GM19395 (cell line): ENCODE measurements at regions not wholly inside any gene's neighbourhood (a gene's known extent, or its start where the extent isn't known, plus 50 kb on each side); places are given as distances from the start of the nearest gene placed in this dataset.
"Not testable (repeated sequence)": the region's sequence is repeated elsewhere in the genome, so short reads cannot be mapped to it uniquely, and the experiment has no call there.

Source experiments
- ATAC-seq: cut with Tn5 transposase; IDR thresholded peaks from one replicate; pipeline ENCODE4 v1.9.1; 2021; ENCODE audit warnings: mild to moderate bottlenecking, moderate library complexity; ENCODE audit not compliant: unreplicated experiment

DNA sequence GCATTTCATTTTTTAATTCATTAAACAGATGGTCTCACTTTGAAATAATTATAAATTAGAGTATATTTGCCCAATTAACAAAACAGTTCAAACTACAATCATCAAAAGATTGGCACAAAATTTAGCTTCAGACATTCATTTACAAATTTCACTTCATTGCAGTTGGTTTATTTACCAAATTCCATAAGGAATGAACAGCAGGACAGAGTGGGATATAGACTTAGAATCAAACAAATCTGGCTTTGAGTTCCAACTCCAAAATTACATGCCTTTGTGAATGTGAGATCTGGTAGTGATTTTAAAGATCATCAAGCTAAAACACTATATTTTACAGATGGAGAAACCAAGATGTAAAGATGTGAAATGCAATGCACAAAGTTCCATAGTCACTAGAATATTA lies 310.7 kb upstream of the CNTN5 start:
- ATAC-seq = no peak

DNA sequence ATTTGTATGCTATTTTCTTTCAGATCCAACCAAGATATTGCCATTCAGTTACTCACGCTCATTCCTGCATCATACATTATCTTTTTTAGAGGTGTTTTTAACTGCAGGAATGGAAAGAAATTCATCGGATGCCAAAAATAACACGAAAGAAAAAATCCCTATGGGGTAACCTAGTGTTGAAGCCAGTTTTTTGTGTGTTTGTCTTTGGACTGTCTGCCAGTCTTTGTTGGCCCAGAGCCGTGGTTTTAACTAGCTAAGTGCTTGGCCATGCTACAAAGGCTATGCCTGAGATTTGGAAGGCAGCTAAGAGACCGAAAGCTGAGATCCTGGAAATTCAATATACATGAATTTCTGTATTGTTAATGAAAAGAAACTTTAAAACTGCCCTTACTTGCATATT lies 309.8 kb upstream of the CNTN5 start:
- no peak for ATAC-seq

DNA sequence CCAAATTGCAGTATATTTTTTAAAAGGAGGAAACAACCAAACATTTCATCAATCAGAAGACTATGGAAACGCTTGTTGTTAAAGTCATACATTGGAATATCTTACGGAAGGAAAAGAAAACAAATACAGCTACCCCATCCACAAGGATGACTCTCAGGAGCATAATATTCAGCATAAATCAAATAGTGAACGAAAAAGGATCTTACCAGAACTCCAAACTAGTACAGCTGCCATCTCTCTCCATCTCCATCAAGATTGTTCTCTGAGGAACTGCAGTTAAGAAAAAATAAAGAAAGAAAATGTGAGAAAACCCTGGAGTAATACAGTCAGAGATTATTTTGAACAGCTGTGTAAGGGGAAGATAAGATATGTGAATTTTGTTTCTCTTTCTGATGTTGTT lies 299.8 kb upstream of the CNTN5 start:
- ATAC-seq = no peak

DNA sequence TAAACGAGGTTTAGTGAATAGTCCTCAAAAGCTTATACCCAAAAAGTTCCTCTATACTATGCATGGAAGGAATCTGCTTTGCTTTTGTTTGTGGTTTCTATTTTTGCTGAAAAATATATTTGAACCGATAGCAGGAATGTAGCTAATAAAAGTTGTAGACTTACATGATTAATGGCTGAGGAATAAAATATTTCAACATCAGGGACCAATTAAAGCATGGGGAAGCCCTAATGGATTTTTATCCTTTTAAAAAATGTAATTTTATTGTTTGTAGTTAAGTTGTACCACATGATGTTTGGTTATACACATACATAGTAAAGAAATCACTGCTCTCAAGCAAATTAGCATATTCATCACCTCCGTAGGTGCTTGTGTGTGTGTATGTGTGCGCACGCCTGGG lies 295.3 kb upstream of the CNTN5 start:
- ATAC-seq = no peak

DNA sequence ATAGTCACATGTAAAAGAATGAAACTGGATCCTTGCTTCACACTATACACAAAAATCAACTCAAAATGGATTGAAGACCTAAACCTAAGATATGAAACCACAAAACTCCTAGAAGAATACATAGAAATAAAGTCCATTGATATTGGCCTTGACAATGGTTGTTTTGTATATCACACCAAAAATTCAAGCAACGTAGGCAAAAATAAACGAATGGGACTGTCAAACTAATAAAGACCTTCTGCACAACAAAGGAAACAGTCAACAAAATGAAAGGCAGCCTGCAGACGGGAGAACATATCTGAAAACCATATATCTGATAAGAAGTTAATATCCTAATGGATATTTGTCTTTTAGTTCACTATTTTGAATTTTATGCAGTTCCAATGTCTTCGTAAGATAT lies 292.3 kb upstream of the CNTN5 start:
- ATAC-seq = no peak

DNA sequence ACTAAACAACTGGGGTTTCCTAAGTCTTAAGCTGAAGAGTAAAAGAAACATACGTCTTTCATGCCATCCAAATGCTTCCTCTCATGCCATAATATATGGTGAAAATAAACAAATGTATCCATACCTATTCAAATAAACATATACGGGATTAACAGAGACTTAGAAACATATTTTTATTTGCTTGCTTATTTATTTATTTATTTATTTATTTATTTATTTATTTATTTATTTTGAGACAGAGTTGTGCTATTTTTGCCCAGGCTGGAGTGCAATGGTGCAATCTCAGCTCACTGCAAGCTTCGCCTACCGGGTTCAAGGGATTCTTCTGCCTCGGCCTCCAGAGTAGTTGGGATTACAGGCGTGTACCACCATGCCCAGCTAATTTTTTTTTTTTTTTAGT lies 291.6 kb upstream of the CNTN5 start:
- ATAC-seq = no peak

DNA sequence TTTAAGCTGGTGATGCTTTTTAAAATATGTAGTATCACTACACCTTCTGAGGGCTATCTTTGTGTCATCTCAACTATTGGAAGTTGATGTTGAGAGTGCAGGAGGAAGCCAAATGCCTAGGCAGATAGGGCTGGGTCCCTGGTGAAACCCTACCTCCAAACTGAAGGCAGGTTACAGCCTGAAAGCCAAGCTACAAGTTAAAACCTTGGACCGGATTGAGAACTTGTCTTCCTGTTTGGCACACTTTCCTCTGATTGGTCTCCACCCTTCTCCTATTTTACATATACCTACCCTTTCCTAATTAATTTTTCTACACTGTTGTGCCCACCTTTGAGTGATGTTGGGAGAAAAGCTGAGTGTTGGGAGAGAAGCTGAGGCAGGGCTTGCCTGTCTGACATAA lies 287.8 kb upstream of the CNTN5 start:
- no peak for ATAC-seq

DNA sequence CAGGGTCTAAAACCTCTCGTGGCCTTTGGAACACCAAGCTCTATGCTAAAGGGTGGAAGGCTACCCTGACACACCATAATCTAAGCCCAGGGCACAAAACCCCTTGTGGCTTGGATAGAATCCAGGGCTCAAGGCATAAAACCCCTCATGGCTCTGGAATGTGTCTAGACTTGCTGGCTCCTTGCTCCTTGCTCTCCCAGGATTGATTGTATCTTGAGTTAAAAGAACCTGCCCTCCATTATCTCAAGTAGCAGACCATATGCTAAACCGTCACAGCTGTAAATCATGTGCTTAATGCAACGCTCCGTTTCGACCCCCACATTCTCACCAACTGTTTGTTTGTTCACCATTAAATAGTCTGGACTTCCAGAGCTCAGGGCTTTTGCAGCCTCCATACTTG lies 287.4 kb upstream of the CNTN5 start:
- ATAC-seq = not testable (repeated sequence)

DNA sequence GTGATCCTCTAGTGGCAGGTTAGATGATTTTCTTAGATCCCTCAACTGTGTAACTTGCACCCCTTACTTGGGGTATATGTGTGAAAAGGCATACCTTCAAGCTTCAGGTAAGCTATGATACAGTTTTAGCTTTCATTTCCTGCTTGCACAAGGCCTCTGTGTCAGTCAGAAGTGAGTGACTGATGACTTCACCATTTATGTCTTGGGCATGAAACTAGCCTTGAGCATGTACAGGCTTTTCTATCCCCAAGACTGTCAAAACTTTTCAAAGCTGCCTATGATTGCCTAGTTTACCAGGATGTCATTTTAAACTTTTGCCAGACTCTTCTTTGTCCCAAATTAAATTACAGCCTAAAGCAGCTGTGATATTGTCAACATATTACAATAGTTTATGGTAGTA lies 286.1 kb upstream of the CNTN5 start:
- no peak for ATAC-seq

DNA sequence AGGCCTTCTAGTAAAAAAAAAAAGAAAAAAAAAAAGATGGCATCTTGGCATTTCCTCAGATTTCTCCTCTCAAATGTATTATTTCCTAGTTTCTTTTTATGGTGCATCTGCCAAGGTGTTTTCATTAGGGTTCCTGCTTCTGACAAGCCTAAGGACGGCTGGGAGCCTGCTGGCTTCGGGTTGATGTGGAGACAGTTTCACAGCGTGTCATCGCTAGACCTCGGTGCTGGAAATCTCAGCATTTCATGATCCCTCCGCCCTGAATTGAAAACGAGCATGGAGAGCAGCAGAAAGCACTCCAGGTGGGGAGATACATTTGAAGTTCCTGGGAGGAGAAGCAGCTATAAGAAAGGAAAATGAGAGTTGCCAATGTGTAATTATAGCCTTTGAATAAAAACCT lies 283.9 kb upstream of the CNTN5 start:
- no peak for ATAC-seq

DNA sequence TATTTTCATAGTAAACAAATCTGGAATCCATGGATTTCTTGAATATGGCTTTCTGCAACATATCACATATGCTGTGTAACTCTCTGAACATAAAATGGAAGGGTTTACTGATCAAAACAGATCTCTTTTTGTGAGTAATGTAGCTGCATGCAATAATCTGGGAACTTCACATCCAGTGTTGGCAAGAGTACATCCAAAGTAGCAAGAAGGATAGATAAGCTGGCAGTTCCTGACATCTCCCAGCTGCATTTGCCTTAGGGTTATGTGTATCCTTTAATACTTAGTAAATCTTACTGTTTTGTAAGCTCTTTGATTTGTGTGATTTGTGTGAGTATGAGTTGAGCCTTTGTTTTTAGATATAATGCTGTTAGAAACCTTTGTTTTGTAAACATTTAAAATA lies 280.4 kb upstream of the CNTN5 start:
- no peak for ATAC-seq

DNA sequence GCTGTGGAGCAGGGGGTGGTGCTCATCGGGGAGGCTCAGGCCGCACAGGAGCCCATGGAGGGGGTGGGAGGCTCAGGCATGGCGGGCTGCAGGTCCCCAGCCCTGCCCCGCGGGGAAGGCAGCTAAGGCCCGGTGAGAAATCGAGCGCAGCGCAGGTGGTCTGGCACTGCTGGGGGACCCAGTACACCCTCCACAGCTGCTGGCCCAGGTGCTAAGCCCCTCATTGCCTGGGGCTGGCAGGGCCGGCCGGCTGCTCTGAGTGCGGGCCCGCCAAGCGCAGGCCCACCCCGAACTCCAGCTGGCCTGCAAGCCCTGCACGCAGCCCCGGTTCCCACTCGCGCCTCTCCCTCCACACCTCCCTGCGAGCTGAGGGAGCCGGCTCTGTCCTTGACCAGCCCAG lies 257.3 kb upstream of the CNTN5 start:
- ATAC-seq = not testable (repeated sequence)

DNA sequence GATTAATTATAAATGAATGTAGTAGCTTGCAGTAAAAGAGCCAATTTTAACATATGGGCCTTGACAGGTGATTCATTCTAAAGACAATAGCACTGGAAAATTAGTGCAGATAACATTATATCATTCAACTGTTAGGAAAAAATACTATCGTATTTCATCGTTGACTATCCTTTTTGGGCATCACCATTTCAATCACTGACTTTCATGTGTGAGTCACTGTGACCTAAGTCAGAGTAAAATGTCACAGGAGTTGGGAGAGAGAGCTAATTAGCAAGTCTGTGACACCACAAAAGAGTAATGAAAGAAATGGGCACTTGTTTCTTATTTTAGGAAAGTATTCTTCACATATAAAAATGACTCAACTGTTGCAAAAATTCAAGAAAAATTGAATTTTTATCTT lies 253.8 kb upstream of the CNTN5 start:
- ATAC-seq = no peak

DNA sequence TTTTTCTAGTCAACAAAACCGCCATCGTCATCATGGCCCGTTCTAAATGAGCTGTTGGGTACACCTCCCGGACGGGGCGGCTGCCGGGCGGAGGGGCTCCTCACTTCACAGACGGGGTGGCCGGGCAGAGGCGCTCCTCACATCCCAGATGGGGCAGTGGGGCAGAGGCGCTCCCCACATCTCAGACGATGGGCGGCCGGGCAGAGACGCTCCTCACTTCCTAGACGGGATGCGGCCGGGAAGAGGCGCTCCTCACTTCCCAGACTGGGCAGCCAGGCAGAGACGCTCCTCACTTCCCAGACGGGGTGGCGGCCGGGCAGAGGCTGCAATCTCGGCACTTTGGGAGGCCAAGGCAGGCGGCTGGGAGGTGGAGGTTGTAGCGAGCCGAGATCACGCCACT lies 250.7 kb upstream of the CNTN5 start:
- not testable (repeated sequence) for ATAC-seq

DNA sequence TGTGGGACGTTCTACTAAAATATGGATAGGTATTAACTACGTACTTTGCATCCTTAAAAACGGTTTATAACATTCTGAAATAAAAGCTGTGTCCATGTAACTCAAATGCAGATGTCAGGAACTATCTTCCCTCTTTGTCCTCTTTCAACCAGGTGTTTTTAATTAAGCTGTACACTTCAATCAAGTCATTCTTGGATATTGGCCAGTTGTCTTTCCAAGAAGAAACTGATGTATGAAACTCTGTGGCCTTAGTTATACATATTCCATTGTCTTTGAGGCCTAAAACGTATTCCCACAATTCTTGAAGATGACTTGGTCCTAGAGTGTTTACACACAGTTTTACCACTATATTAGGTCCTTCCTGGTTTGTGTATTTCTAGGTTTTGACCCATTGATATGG lies 249.0 kb upstream of the CNTN5 start:
- no peak for ATAC-seq

DNA sequence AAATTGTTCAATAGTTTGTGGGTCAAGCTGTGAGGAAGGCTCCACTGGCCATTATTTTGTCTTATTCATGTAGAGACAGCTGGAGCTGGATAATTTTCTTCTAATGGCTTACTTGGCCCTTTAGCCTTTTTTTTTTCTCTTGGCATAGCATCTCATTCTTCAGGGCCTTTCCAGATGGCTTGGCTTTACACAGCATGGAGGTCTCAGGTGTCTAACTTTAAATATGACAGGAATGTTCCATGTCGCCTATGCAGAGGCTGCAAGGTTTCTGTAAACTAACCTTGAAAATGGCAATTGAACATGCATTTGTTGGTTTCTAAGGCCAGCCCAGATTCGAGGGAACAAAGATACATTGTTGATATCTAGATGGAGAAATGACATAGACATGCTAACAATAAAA lies 247.9 kb upstream of the CNTN5 start:
- no peak for ATAC-seq

DNA sequence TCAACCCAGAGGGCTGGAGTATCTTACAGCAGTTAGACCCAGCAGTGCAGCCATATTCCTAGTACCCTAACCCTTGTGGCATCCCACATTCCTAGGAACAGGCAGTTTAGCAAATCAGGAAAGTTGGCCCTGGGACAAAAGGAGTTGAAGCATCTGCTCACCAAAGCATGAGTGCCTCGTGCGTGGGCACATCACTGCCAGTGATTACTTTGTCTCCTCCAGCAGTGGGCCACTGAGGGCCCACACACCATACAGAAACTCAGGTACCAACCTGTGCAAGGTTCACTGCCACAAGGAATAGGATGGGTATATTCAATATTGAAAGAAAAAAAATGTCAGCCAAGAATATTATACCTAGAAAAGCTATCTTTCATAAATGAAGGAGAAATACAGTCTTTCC lies 227.5 kb upstream of the CNTN5 start:
- no peak for ATAC-seq

DNA sequence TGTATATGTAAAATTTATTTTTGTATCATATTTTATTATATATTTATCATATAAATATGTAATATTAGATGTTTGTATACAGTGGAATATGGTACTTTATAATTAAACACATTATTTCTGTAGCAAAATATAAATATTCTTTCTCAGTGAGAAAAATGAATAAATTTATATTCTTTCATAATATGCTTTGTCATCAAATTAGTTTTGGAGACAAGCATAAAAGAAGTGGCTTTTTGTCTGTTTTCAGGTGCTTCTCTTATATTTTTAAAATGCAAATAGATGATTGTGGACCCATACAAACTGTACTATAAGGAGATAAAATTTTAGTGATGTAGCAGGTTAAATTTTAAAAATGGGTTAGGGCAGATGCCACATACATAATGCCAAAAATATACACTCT lies 222.4 kb upstream of the CNTN5 start:
- no peak for ATAC-seq

DNA sequence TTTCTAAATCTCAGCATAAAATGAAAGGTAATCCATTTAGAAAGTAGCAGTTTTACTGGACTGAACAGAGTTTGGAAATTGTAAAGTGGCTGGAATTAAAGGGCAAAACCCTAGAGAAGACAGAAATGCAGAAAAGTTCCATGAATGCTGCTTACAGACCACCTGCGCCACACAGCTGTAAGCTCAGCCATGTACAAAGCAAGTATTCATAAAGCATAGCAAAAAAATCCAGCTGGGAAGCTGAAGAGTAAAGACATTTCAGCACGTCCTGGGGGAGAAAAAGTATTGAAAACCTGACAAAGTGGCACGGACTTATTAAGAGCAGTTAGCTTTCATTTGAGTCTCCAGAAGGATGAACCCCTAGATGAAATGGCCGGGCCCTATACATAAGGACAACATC lies 220.1 kb upstream of the CNTN5 start:
- no peak for ATAC-seq

DNA sequence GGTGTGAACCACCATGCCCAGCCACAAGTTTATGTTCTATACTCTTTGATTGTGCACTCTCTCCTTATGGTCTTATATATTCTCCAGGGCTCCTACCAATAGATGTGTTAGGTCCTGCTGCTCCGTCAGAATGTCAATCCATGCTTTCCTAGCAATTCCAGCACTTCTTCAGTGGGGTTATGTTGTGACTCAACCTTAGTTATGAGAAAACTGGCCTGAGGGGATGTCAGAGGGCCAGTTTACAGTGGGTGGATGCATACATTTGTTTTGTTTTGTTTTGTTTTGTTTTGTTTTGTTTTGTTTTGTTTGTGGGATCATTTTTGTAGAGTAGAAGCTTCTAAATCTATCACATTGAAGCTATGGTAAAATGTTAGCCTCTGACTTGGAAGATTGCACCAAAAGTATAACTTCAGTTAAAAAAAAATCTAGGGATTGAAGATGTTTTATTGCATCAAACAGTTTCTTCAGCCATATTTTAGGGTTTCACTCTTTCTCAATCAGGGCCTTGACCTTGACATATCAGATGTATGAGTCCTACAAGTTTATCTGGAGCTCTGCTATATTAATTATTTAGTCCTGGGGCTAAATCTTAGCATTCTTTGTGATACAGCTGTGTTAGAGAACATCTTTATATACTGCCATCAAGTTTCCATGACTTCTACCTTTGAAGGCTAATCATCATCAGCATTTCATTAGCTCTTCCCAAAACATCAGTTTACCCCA lies 191.6 kb upstream of the CNTN5 start:
- ATAC-seq = no peak

DNA sequence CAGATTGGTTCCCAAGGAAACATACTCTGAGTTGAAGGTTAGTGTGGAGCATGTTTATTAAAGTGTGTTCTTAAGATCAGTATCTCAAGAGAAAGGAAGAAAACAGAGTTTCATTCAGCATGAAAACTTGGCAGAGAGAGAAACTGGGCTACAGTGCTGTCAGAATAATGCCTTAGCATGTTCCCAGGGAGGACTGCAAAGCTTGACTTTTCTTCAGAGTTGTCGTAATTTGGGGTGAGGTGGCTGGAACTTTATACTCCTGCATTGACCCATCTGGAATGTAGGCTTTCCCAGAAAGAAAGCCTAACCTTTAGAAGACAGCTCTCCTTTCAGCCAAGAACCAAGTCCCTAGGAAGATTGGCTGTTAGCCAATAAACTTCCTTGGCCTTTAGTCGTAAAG lies 190.8 kb upstream of the CNTN5 start:
- no peak for ATAC-seq

DNA sequence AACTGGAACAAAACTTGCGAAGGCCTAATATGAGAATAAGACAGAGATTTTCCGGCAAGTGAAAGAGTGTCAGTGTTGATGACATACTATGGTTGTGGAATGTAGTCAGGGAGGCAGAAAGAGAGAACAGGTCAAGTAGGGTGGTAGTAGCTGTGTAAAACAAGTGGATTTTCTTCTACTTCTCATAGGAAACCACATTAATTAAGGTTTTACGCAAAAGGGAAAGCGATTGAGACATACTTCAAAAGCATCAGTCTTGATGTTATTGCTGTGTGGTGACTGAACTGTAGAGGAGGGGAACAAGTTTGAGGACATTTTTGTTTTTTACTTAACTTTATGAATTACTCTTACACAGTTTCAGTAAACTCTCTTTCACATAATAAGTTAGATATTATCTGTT lies 186.0 kb upstream of the CNTN5 start:
- ATAC-seq = no peak

DNA sequence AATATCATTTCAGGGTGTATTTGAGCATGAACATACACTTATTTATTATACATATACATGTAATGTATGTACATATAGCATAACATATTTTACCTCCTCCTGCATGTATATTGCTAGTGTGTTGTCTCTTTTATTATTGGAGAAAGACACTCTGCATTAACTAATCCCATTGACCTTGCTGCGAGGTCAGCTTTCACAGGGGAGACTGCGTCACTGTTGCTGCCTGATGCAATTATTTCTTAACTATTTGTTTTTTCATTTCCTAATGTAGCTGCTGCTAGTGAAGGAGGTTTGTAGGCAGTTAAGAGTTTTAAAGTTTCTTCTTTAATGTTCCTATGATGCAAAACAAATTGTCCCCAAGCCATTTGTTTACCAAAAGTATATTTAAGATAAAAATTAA lies 185.4 kb upstream of the CNTN5 start:
- ATAC-seq = no peak

DNA sequence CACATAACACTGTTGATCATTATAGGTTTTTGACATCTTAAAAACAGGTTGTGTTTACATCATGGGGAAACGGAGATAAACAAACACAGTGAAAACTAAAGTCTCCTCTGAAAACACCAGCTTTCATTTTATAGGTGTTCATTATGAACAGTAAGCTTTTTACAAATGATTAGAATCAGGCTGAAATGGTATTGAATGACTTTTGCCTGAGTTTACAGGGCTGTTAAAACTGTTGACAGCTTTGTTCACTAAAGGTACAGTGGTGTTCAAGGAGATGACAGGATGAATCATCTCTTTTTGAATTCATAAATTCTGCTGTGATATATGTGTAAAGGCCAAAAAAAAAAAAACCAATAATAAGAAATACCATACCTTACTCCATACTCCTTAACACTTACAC lies 184.6 kb upstream of the CNTN5 start:
- ATAC-seq = no peak
